GM12891 (cell line): ENCODE measurements at regions not wholly inside any gene's neighbourhood (a gene's known extent, or its start where the extent isn't known, plus 50 kb on each side); places are given as distances from the start of the nearest gene placed in this dataset.

Experiments
- POLR2A ChIP-seq: IDR thresholded peaks from 2 replicates; pipeline ENCODE4 v1.6.1; 2011; ENCODE audit warnings: low read depth, low read length, control low read depth
- POLR2AphosphoS5 ChIP-seq: IDR thresholded peaks from 2 replicates; pipeline ENCODE4 v1.6.1; 2011; ENCODE audit warnings: low read depth, low read length, control low read depth
- POU2F2 ChIP-seq: IDR thresholded peaks from 2 replicates; pipeline ENCODE4 v1.6.1; 2011; ENCODE audit warnings: low read depth, mild to moderate bottlenecking, control low read depth, low read length, moderate library complexity
- TAF1 ChIP-seq: IDR thresholded peaks from 2 replicates; pipeline ENCODE4 v1.6.1; 2011; ENCODE audit warnings: low read depth, low read length, control low read depth

DNA sequence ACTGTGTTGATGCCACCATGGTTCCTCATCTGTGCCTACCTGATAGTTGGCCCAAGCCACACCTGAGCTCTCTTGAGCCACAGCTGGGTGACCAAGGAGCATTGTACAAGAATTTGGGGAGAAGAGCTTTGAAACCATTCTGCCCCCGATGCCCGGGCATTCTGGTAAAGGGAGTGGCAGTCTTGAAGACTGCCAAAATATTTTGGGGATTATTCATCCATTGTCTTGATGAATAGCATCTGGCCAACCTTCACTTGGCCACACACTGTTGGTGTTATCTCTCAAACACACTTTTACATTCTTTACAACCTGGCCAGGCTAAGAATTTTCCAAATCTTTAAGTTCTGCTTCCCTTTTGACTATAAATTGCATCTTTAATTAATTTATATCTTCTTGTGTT lies 113.1 kb upstream of the PCBD1 start:
- TF ChIP-seq TAF1 (no peak), POLR2A (no peak), POLR2AphosphoS5 (no peak), POU2F2 (no peak)
